KMS-11 (cell line): ENCODE measurements at regions not wholly inside any gene's neighbourhood (a gene's known extent, or its start where the extent isn't known, plus 50 kb on each side); places are given as distances from the start of the nearest gene placed in this dataset.

Experiments
- H2AFZ ChIP-seq: fragments of 200-600 bp; sonication (generic); 2 replicates; pipeline ENCODE4 v1.6.1; 2016; ENCODE audit warnings: antibody characterized with exemption, mixed run types, low read depth
- H3K27ac ChIP-seq: fragments of 200-600 bp; sonication (generic); 2 replicates; pipeline ENCODE4 v1.6.1; 2016; ENCODE audit warnings: mild to moderate bottlenecking, mixed run types
- H3K27me3 ChIP-seq: fragments of 200-600 bp; sonication (generic); 2 replicates; pipeline ENCODE4 v1.6.1; 2017; ENCODE audit warnings: mild to moderate bottlenecking, low read depth, mixed run types, moderate library complexity; ENCODE audit not compliant: insufficient read depth
- H3K36me3 ChIP-seq: fragments of 200-600 bp; sonication (generic); 2 replicates; pipeline ENCODE4 v1.6.1; 2017; ENCODE audit warnings: mild to moderate bottlenecking, mixed run types; ENCODE audit not compliant: insufficient read depth
- H3K4me1 ChIP-seq: fragments of 200-600 bp; sonication (generic); 2 replicates; pipeline ENCODE4 v1.6.1; 2016; ENCODE audit warnings: mild to moderate bottlenecking, low read depth, mixed run types; ENCODE audit not compliant: poor library complexity, severe bottlenecking
- H3K4me2 ChIP-seq: fragments of 200-600 bp; sonication (generic); 2 replicates; pipeline ENCODE4 v1.7.0; 2016; ENCODE audit warnings: mild to moderate bottlenecking, mixed run types
- H3K4me3 ChIP-seq: fragments of 200-600 bp; sonication (generic); IDR thresholded peaks from 2 replicates; pipeline ENCODE4 v1.6.1; 2017; ENCODE audit warnings: low read depth, low read length, mixed read lengths; ENCODE audit not compliant: insufficient read depth
- H3K79me2 ChIP-seq: fragments of 200-600 bp; sonication (generic); 2 replicates; pipeline ENCODE4 v1.6.1; 2016; ENCODE audit warnings: low read depth, mixed run types; ENCODE audit not compliant: insufficient read depth
- H3K9ac ChIP-seq: fragments of 200-600 bp; sonication (generic); 2 replicates; pipeline ENCODE4 v1.6.1; 2016; ENCODE audit warnings: mild to moderate bottlenecking, mixed run types
- H4K20me1 ChIP-seq: fragments of 200-600 bp; sonication (generic); 2 replicates; pipeline ENCODE4 v1.6.1; 2016; ENCODE audit warnings: mild to moderate bottlenecking, mixed run types; ENCODE audit not compliant: insufficient read depth
- TF ChIP-seq, protein P1 (sequence below): fragments of 200-600 bp; sonication (generic); conservative IDR thresholded peaks from 2 replicates; pipeline ENCODE4 v1.6.1; 2017; ENCODE audit warnings: low read depth, mild to moderate bottlenecking, antibody characterized with exemption, low read length, moderate library complexity, mixed read lengths

DNA sequence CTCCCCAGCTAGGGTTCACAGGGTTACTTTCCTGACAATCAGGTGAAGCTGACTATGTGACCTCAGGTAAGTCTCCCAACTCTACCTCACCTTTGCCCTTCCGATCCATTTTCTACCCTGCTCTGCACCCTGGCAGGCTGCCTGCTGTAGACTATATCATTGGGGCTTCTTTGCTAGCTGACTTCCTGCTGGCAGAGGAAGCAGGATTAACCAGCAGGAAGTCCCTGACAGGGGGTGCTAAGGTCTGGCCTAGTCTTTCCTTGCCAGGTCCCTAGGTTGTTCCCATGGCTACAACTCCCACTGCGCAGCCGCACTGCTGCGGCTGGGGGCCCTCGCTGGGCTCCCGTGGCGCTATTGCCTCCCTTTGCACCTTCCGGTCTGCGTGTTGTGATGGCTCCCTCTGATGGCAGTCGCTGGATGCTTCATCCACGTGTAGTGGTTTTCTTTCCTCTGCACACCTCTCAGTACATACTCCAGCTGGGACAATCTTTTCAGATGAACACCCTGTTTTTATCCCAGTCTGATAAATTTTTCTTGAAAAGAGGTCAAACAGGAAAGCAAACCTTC lies 365.9 kb downstream of the REEP3 start:
- Histone ChIP-seq H3K27ac (no peak overlapping the region), H4K20me1 (no peaks in the 10 kb centered on the region), H3K79me2 (no peaks in the 10 kb centered on the region), H2AFZ (no peak overlapping the region), H3K27me3 (no peaks in the 10 kb centered on the region), H3K4me1 (no peaks in the 10 kb centered on the region), H3K4me3 (no peak overlapping the region), H3K36me3 (no peaks in the 10 kb centered on the region), H3K4me2 (no peak overlapping the region), H3K9ac (no peak overlapping the region)
- TF ChIP-seq, protein P1, sequence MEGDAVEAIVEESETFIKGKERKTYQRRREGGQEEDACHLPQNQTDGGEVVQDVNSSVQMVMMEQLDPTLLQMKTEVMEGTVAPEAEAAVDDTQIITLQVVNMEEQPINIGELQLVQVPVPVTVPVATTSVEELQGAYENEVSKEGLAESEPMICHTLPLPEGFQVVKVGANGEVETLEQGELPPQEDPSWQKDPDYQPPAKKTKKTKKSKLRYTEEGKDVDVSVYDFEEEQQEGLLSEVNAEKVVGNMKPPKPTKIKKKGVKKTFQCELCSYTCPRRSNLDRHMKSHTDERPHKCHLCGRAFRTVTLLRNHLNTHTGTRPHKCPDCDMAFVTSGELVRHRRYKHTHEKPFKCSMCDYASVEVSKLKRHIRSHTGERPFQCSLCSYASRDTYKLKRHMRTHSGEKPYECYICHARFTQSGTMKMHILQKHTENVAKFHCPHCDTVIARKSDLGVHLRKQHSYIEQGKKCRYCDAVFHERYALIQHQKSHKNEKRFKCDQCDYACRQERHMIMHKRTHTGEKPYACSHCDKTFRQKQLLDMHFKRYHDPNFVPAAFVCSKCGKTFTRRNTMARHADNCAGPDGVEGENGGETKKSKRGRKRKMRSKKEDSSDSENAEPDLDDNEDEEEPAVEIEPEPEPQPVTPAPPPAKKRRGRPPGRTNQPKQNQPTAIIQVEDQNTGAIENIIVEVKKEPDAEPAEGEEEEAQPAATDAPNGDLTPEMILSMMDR, result no peak

DNA sequence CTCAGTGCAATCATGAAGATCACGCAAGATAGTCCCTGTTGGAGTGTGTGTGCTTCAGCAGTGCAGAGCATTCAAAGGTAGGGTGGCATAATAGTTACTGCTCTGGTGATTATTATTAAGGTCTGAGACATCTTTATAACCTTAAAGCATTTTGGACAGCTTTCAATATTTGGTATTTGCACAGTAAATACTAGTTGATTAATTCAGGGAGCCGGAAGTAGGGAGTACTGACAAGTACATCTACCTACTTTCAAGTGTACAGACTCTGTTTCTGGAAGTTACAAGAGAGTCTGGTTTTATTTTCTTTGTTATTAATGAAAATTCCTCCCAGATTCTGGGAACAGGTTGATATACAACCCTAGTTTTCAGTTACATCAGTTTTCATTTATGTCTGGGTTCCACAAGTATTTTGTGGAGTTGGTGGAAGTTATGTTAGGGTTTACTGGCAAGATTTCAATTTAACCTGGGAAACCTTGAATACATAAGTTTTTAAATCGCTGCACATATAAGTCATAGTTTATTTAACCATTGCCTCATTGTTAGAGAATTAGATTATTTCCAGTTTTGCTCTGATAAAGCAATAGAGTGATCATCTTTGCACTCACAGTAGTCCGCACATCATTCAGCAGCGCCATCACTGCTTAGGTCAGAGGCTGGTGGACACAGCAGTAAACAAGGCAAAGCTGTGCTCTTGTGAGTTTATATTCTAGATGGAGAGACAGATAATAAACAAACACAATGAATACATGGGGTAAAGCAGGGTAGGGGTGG lies 366.6 kb downstream of the REEP3 start:
- no peak overlapping the region for H3K27ac ChIP-seq
- H3K36me3 ChIP-seq, result no peaks in the 10 kb centered on the region
- H3K79me2 ChIP-seq, result no peaks in the 10 kb centered on the region
- no peak overlapping the region for H3K4me2 ChIP-seq
- no peaks in the 10 kb centered on the region for H3K27me3 ChIP-seq
- TF ChIP-seq, protein P1, result no peak
- no peak overlapping the region for H3K9ac ChIP-seq
- H2AFZ ChIP-seq, result no peak overlapping the region
- no peaks in the 10 kb centered on the region for H3K4me1 ChIP-seq
- no peaks in the 10 kb centered on the region for H4K20me1 ChIP-seq
- no peak overlapping the region for H3K4me3 ChIP-seq

DNA sequence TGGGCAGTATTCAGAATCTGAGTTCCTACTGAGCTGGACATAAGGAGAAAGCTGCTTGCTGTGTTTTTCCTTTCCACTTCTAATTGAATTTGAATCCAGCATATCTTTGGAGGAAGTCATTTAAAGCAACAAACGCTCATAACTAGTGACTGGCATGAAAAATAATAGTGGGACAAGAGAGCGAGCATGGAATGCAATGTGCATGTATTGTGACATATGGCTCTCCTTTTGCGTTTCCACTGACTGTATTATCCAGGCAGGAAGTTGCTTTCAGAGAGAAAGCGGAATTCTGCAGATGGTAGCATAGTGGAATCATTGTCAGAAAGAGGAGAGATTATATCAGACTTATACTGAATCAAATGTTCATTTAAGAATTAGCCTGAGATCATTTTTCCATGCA lies 368.6 kb downstream of the REEP3 start:
- Histone ChIP-seq H3K4me2 (no peak overlapping the region), H3K36me3 (no peaks in the 10 kb centered on the region), H4K20me1 (no peaks in the 10 kb centered on the region), H3K9ac (no peak overlapping the region), H3K27ac (no peak overlapping the region), H2AFZ (no peak overlapping the region), H3K4me1 (no peaks in the 10 kb centered on the region), H3K4me3 (no peak overlapping the region), H3K27me3 (no peaks in the 10 kb centered on the region), H3K79me2 (no peaks in the 10 kb centered on the region)
- TF ChIP-seq, protein P1, result no peak

DNA sequence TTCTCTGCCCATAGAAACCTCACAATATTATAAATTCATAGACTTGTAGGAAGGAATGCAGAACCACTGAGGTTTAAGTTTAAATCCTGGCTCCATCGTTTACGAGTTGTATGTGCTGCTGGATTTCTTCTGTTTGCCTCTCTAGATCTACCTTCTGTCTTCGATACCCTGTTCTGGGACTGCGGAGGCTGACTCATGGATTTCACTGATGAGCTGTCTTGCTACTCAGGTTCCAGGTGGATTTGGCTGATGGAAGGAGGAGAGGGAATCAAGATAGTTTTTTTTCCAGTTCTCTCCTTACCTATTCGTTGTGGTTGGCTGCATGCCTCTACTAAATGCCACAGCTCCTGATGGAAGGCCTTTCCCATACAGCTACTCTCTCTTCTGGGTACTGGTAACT lies 375.8 kb downstream of the REEP3 start:
- no peak overlapping the region for H3K4me2 ChIP-seq
- no peaks in the 10 kb centered on the region for H3K79me2 ChIP-seq
- no peak overlapping the region for H3K4me3 ChIP-seq
- no peak overlapping the region for H3K9ac ChIP-seq
- no peak overlapping the region for H2AFZ ChIP-seq
- no peaks in the 10 kb centered on the region for H3K36me3 ChIP-seq
- H3K4me1 ChIP-seq, result no peaks in the 10 kb centered on the region
- no peak overlapping the region for H3K27ac ChIP-seq
- H4K20me1 ChIP-seq, result no peaks in the 10 kb centered on the region
- H3K27me3 ChIP-seq, result no peaks in the 10 kb centered on the region
- TF ChIP-seq, protein P1, result no peak
